HG03159 (cell line): ENCODE measurements at regions not wholly inside any gene's neighbourhood (a gene's known extent, or its start where the extent isn't known, plus 50 kb on each side); places are given as distances from the start of the nearest gene placed in this dataset.

Experiments
- ATAC-seq: cut with Tn5 transposase; IDR thresholded peaks from one replicate; pipeline ENCODE4 v1.9.1; 2021; ENCODE audit warnings: mild to moderate bottlenecking, moderate library complexity; ENCODE audit not compliant: unreplicated experiment

DNA sequence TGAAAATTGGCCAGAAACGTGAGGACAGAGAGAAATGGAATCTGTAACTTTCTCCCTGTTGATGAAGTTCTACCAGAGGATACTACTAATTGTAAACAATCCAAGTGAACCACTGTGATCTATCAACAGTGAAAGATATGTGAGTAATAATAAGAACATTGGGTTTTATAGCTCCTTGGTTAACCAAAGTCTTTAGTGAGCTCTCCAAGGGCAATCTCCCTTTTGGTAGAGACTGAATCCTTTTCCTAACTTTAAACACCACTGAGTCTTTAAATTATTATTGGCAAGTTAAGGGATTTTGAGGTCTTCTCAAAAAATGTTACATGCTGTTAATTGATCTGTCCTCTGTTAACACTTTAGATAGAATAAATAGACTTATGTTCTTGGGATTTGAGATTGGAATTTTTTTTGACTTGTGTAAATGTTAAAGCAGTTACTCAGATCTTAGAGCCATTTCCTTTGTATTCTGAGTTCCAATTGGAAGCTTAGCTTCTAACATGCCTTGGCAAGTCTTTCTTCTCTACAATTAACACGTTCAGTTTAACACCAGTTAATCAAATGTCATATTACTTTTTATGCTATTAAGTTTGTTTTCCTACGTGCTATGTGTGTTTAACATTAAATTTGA, 338.2 kb upstream of the DDHD1 start:
- ATAC-seq, result no peak

DNA sequence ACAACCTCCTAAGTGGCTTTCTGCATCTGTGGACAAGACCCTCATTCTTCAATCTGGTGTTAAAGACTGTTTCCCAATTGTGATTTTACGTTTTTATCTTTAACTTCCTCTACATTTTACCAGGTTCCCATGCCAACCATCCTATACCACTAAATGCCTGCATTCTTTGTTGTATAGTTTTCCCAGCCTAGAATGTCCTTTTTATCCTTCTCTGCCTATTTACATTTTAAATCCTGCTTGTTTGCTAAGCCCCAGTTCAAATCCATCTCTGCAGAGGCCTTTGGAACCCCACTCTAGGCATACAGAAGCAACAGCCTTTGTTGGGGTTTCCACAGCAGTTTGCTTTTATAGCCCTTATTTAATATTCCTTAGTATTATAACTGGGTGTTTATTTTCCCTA, 325.1 kb upstream of the DDHD1 start:
- ATAC-seq, result no peak

DNA sequence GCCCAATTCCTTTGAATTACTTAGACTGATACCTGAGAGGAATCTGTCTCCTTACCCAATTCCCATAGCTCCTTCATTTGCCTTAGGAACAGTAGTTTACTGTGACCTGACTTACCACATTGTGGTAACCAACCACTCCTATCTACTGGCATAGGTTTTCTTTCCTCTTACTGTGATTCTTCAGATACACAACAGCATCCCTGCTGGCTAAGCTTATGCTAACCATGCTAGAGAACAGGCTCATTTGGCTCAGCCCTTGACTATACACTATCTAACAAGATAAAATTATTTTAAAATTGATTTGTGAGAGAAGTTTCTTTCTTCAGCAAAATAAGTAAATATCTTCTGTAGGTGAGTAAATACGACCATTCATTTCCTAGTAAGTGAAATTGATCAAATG, 320.4 kb upstream of the DDHD1 start:
- ATAC-seq, result no peak

DNA sequence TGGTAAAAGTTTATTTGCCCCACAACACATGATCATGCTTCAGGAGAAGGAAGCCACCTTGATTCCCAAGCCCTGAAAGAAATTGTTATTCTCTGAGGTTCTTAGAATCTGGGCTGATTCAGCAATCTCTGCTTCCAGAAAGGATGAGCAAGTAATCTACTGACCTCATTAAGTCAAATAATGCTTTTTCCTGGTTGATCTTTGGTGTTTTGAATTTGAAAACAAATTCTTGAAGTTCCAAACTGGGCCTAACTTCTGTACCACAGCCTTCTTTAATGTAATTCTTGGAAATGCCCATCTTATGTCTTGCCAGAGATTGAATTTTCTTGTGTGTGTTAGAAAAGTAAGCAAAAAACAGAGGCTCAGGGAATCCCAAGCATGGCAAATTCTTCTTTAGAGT, 319.2 kb upstream of the DDHD1 start:
- no peak for ATAC-seq

DNA sequence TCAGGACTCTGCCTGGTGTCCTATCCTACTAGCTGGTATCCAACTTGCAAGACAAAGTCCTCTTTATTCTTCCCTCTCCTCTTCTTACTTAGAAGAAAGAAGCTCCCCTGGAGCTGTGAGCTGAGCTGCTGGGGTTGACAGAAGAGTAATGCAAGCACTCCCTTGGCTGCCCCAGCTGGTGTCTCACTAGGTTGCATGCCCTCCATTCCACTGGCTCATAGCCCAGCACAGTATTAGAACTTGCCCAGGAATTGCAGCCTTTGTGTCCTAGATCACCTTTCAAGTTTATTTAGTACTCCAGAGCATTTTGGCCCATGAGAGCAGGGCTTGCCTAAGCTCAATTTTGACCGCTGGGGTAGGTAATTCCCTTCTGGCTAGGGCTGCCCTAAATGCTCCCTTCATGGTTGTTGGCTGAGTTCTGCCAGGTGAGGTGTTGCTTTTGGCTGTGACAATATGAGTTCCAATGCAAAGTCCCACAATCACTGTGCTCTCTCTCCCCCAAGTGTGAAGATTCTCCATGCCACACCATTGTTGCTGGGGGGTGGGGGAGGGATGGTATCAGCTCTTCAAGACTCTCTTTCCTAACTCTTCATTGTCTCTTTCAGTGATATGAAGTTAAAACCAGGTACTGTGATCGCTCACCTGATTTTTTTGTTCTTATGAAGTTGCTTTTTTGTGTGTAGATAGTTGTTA, 317.4 kb upstream of the DDHD1 start:
- no peak for ATAC-seq

DNA sequence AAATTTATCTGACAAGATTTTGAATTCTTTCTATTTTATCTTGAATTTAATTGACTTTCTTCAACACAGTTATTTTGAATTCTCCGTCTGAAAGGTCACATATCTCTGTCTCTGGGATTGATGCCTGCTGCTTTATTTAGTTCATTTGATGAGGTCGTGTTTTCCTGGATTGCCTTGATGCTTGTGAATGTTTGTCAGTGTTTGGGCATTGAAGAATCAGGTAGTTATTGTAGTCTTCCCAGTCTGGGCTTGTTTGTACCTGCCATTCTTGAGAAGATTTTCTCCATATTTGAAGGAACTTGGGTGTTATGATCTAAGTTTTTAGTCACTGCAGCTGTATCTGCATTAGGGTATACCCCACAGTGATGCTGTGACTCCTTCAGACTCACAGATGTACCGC, 315.8 kb upstream of the DDHD1 start:
- no peak for ATAC-seq

DNA sequence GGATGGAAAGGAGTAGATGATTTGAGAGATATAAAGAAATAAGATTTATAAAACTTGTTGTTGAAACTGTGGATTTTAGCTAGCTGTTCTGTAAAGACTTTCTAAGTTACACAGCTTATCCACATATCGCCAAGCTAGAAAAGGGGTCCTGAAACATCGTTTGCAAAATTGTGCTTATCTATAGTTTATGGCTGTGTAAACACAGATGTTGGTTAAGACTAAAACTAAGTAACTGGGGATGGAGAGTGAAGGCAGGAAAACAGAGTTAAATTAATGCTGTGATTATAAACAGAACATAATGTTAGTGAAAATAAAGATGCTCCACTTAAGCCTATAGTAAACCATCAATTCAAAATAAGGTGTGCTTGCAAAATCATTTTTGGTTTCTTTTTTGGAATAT, 311.3 kb upstream of the DDHD1 start:
- ATAC-seq, result no peak

DNA sequence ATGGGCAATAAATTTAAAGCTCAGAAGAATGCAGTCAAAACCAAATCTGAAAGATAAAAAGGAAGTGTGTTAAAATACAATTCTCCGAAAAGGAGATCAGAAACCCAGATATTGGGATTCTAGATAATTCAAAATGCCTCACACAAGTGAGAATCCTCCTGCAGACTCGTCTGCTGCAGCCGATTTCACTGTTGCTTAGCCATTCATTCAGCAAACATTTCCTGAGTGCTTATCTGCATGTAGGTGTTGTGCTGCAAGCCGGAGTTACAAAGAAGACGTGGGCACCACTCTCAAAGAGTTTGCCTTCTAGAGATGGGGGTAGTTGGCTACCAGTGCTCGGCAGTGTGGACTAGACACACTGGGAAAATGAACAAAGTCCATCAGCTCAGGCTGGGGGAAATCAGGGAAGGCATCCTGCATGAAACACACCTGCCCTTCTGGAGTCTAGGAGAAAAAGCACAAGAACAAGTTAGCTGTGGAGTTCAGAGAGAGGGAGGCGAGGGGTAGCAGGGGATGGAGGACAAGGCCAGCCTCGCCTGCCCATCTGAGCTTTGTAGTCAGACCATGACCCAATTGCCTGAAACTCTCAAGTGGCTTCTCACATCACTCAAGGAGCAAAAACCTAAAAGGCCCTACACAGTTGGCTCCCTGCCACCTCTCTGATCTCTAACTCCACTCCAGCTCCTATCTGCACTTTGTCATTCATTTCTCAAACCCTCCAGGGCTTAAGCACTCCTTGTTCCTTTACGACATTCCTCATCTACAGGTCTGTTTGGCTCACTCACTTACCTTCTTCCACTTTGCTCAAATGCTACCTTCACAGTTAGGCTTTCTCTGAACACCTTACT, 310.0 kb upstream of the DDHD1 start:
- no peak for ATAC-seq

DNA sequence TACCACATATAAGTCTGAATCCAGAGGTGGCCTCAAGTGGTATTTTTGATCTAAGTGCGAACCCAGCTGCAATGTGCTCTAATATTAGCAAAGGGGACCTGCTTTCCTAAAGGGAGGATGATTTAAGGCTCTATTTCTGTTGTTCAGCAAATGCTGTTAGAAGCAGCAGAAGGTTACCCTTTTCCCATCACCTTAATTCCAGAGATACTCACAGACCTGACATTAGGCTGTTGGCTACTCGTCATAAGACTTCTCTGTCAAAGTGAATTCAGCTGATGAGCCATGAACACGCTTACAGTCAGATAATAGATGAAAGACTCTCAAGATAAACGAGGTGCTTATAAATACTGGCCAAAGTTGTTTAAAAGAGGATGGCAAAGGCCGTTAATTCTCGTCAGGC, 308.7 kb upstream of the DDHD1 start:
- ATAC-seq, result no peak

DNA sequence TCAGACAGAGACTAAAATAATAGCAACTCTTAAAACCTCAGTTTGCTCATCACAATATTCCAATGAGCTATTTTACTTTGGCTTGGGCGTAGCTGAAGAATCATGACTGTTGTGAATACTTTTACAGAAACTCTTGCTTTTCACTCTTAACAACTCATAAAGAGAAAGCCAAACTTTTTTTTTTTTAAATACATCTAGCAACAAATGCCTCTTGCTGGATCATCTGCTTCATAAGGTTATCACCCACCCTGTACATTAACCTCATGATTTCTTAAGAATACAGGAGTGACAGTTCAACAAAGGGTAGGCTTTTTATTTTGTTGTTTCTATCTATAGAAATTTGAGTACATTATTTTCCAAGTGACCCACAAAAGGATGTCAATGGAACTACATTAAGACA, 307.4 kb upstream of the DDHD1 start:
- no peak for ATAC-seq

DNA sequence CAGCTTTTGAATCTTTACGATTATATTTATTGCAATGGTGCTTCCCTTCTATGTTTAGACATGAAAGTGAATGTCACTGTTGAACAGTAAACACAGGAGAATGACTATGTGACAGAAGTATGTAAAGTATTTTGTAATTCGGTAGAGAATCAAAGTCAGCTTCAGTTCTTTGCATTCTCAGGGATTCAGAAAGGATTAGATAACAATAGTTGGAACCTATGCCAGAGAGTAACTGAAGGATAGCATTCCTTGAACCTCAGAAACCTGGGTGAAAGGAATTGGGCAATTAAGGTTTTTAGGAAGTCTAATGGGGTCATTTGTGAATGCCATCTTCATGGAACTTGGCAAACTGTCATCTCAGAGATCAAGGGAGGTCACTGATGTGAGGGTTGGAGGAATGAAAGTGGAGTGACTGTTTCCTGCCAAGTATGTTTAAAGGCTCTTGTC, 305.3 kb upstream of the DDHD1 start:
- no peak for ATAC-seq

DNA sequence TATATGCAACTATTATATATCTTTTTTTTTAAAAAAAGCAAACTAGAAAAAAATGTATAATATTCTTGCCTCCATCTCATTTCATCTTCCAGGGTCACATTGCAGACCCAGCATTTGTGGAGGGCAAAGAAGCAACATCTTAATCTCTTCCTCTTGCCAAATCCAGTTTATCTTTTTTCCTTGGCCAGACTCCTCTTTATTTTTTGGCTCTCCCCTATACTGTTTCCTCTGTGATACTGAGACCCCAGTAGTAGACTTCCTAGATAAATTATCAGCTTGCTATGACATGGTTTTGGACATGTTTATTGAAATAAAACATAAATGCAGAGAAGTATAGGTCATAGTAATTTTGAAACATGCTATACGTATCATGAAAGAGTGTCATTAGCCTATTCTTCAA, 303.8 kb upstream of the DDHD1 start:
- ATAC-seq, result no peak

DNA sequence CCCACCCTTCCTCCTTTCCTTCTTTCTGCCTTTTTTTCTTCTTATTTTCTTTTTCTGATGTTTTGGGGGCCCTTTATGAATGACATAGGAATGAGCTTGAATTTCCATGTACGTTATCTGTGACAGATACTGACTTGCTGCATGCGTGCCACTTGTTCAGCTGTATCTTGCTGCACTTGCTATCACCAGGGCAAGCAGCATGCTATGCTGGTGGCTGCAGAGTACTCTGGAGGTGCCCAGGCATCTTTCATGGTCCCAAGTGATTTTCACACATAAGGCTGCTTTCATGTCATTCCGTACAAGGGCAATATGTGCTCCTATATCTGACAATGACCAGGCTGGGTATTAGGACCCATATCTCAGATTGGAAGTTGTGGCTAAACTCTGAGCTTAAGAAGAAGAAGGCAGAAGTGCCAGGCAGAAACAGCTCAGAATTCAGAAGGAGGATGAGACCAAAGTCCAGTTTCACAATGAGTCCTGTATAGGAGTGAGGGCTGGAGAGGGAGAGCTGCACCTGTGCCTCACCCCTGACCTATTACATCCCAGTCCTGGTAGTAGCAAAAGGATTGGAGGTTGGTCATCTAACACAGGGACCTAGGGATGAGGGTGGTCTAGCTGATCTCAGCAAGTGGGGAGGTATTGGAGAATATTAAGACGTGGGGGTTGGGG, 299.0 kb upstream of the DDHD1 start:
- no peak for ATAC-seq

DNA sequence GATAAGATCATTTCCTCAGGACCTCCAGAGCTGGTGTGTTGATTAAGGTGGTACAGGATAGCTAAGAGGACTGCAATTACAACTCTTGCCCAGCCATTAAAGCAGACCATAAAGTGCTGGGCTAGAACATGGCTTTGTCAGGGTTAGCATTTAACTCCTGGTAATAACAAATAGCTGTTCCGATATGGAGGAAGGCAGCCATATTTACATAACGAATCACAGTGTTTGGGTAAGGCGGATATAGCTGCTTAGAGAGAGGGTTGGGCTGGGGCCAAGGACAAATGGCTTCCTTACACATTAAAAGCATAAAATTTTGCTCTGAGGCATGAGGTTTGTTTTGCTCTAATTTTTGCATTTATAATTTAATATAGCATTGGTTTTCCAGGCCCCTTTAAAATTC, 297.7 kb upstream of the DDHD1 start:
- no peak for ATAC-seq

DNA sequence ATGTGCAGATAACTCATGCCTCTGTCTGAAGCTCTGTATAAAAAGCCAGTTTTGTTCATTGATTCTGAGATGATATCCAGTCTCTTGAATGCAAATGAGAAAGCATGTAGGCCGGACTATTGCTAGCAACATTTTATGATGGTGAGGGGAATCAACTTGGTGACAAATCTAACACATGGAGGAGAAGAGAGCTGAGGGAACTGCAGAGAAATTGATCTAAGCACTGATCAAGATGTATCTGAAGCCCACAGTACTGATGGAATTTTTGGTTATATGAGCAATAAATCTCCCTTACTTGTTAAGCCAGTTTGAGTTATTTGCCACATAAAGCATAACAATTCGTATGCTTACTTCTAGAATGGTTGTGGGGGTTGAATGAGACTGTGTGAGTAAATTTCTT, 295.6 kb upstream of the DDHD1 start:
- no peak for ATAC-seq

DNA sequence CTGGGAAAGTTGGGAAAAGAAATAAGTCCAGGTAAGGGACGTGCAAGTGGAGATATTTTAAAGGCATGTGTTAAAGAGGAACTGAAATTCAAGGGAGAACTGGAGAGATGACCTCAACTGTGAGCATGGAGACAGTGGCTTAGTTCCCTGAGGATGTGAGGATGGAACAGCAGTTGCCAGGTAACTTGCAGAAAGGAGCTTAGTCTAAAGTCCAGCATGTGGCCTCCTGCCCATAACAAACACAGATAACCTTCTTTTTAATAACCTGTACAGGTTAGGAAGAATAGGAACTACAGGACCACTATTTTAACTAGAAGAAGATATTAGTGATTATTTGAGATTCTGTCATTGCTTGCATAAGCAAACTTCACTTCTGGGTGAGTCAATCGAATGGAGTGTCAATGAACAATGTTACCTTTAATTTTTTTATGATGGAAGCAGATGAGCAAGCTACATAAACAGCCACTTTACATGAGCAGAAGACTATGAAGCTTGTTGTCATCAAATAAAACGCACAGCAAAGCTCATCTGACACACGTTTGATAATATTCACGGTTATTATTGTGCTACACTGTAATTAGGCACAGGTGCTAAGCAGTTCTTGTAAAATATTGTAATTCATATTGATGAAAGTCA, 291.7 kb upstream of the DDHD1 start:
- no peak for ATAC-seq

DNA sequence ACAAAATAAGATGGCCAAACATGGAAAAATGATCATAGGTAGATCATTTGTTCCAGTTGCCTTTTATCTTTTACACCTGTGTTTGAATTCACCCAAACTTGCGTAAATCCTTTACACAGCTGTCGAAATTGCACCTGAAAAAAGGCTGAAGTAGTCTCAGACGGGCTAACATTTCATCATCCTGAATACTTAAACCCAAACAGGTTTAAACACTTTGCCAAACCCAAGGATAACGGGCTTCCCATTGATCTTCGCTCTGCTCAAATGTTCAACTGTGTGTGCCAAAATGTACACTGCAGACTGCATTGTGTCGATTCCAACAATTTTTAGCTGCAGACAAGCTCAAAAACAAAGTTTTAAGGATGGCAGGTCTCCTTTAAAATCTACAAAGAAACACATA, 288.7 kb upstream of the DDHD1 start:
- ATAC-seq, result no peak

DNA sequence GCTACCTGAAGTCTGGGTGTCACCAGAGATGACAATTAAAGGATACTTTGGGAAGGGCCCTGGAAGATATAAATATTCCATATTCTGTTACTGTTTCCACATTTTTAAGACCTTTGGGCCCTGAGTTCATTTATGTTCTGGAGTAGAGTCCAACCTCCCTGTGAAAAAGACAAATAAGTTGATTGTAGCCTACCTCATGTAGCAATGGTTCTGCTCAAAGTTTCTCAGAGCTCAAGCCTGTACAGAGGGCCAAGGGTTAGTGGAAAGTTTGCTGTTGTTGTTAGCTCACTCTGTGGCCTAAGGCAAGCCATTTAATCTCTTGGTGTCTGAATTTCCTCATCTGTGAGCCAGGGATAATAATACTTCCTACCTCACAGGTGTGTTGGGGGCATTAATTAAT, 284.7 kb upstream of the DDHD1 start:
- no peak for ATAC-seq

DNA sequence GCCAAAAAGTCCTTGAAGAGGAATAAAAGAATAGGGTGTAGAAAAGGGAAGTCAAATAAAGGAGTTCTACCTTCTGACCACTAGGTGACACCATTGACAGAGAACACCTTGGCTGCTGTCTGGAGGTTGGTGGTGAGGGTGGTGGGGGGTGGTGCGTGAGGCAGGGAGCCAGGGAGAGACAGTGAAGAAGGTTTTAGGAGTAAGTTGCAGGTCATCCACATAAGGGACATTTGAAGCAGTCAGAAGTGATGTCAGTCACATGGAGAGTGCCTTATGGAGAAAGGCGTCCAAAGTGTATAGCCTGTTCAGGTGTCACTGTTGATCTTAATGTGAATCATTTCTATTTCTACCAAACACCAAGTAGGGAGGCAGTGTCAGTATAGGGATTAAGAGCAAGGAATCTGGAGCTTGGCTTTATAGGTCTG, 279.3 kb upstream of the DDHD1 start:
- ATAC-seq, result peak; percentile 93

DNA sequence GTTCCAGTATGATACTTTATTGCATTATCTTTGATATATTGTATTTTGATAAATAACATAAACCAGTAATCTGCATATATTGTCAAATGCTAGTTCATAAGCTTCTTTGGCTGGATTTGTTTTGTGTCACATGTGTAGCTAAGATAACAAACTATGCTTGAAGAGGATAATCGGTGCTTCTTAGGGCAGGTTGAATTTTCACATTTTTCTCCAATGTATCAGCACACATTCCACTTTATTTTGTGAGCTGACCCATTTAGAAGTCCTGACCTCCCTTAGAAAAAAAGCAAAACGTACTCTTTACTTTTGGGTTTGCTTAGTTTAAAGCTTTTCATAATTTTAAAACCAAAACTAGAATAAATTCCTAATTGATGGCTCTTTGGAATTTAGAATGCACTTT, 277.7 kb upstream of the DDHD1 start:
- ATAC-seq, result no peak
